ENCODE measurements at regions not wholly inside any gene's neighbourhood (a gene's known extent, or its start where the extent isn't known, plus 50 kb on each side); places are given as distances from the start of the nearest gene placed in this dataset.
"Not testable (repeated sequence)": the region's sequence is repeated elsewhere in the genome, so short reads cannot be mapped to it uniquely, and the experiment has no call there.

- Histone ChIP-seq H3K4me3 (no peak overlapping the region), H3K27ac (peak overlapping the region; percentile 36), H3K36me3 (no peaks in the 10 kb centered on the region), H3K4me1 (peaks cover 14% of the 10 kb centered on the region), H3K9me3 (no peaks in the 10 kb centered on the region), H3K27me3 (no peaks in the 10 kb centered on the region)
- 71% methylated on average over 19 of the region's 19 CpGs for WGBS
- TF ChIP-seq EP300 (IDR thresholded peaks at IDR 0.05) (no peak), POLR2AphosphoS5 (IDR thresholded peaks at IDR 0.05) (no peak), CTCF (IDR thresholded peaks at IDR 0.05) (no peak)
- no peak for DNase-seq (ENCODE audit: low spot score in 2 of 2)
Measured at GRCh38 chr12:131266591-131267467, 313.1 kb downstream of the ADGRD1 start.

GRCh38 chr12:131267576-131267975 is 313.9 kb downstream of the ADGRD1 start:
- TF ChIP-seq POLR2A (IDR thresholded peaks at IDR 0.05), result no peak
- no peak for TF ChIP-seq EP300 (IDR thresholded peaks at IDR 0.05)
- no peak for TF ChIP-seq CTCF (IDR thresholded peaks at IDR 0.05)
- no peak for TF ChIP-seq POLR2AphosphoS5 (IDR thresholded peaks at IDR 0.05)
- Histone ChIP-seq H3K4me3 (no peak overlapping the region), H3K9me3 (no peaks in the 10 kb centered on the region), H3K36me3 (no peaks in the 10 kb centered on the region), H3K27ac (no peak overlapping the region), H3K4me1 (peaks cover 14% of the 10 kb centered on the region), H3K27me3 (no peaks in the 10 kb centered on the region)
- WGBS, result 93% methylated on average over 3 of the region's 3 CpGs
- DNase-seq (ENCODE audit: low spot score in 2 of 2), result no peak

- H3K27me3 ChIP-seq; DNase-seq (ENCODE audit: low spot score in 2 of 2); H3K9me3 ChIP-seq; H3K4me3 ChIP-seq; H3K36me3 ChIP-seq; H3K27ac ChIP-seq: not testable (repeated sequence)
- WGBS, result no CpG with 5 or more reads among the region's 7 CpGs
- H3K4me1 ChIP-seq, result peaks cover 14% of the 10 kb centered on the region
Measured at GRCh38 chr12:131268123-131268522, 314.4 kb downstream of the ADGRD1 start.

GRCh38 chr12:131268571-131268970 is 314.9 kb downstream of the ADGRD1 start:
- H3K4me1 ChIP-seq, result peaks cover 14% of the 10 kb centered on the region
- not testable (repeated sequence) for DNase-seq (ENCODE audit: low spot score in 2 of 2); H3K4me3 ChIP-seq; H3K27me3 ChIP-seq; H3K27ac ChIP-seq; H3K36me3 ChIP-seq; H3K9me3 ChIP-seq
- WGBS, result 90% methylated on average over 2 of the region's 4 CpGs

GRCh38 chr12:131269551-131269950 is 315.8 kb downstream of the ADGRD1 start:
- no peak overlapping the region for H3K27ac ChIP-seq
- no peak overlapping the region for H3K4me3 ChIP-seq
- peaks cover 14% of the 10 kb centered on the region for H3K4me1 ChIP-seq
- DNase-seq (ENCODE audit: low spot score in 2 of 2), result no peak
- WGBS, result 92% methylated on average over 4 of the region's 4 CpGs
- no peaks in the 10 kb centered on the region for H3K27me3 ChIP-seq
- no peaks in the 10 kb centered on the region for H3K36me3 ChIP-seq
- H3K9me3 ChIP-seq, result no peaks in the 10 kb centered on the region
- TF ChIP-seq POLR2AphosphoS5 (IDR thresholded peaks at IDR 0.05) (no peak), EP300 (IDR thresholded peaks at IDR 0.05) (no peak)

- not testable (repeated sequence) for H3K9me3 ChIP-seq; H3K27ac ChIP-seq; H3K4me3 ChIP-seq; H3K27me3 ChIP-seq; H3K36me3 ChIP-seq; DNase-seq (ENCODE audit: low spot score in 2 of 2)
- 82% methylated on average over 3 of the region's 4 CpGs for WGBS
- H3K4me1 ChIP-seq, result peaks cover 14% of the 10 kb centered on the region
Measured at GRCh38 chr12:131269977-131270376, 316.3 kb downstream of the ADGRD1 start.

- Histone ChIP-seq H3K4me3 (no peak overlapping the region), H3K9me3 (no peaks in the 10 kb centered on the region), H3K27me3 (peaks cover 2% of the 10 kb centered on the region), H3K36me3 (no peaks in the 10 kb centered on the region), H3K4me1 (peaks cover 14% of the 10 kb centered on the region), H3K27ac (no peak overlapping the region)
- DNase-seq (ENCODE audit: low spot score in 2 of 2), result no peak
- TF ChIP-seq EP300 (IDR thresholded peaks at IDR 0.05), result no peak
- TF ChIP-seq POLR2A (IDR thresholded peaks at IDR 0.05), result no peak
- no peak for TF ChIP-seq CTCF (IDR thresholded peaks at IDR 0.05)
- TF ChIP-seq POLR2AphosphoS5 (IDR thresholded peaks at IDR 0.05), result no peak
Measured at GRCh38 chr12:131271724-131272123, 318.0 kb downstream of the ADGRD1 start.

GRCh38 chr12:131272283-131272814 is 318.6 kb downstream of the ADGRD1 start:
- 53% methylated on average over 4 of the region's 8 CpGs for WGBS
- not testable (repeated sequence) for H3K27ac ChIP-seq, H3K4me3 ChIP-seq

More at GRCh38 chr12:131272283-131272814, 318.6 kb downstream of the ADGRD1 start:
- not testable (repeated sequence) for H3K27me3 ChIP-seq; DNase-seq (ENCODE audit: low spot score in 2 of 2); H3K9me3 ChIP-seq; H3K4me1 ChIP-seq; H3K36me3 ChIP-seq

Data from suprapubic skin (tissue), 4 donors.